HL-60 (cell line): ENCODE measurements at regions not wholly inside any gene's neighbourhood (a gene's known extent, or its start where the extent isn't known, plus 50 kb on each side); places are given as distances from the start of the nearest gene placed in this dataset.
"Not testable (repeated sequence)": the region's sequence is repeated elsewhere in the genome, so short reads cannot be mapped to it uniquely, and the experiment has no call there.

ENCODE experiments used
- GABPA ChIP-seq: IDR thresholded peaks from 2 replicates; pipeline ENCODE4 v1.6.1; 2012; ENCODE audit warnings: low read depth
- POLR2AphosphoS5 ChIP-seq: IDR thresholded peaks from 2 replicates; pipeline ENCODE4 v1.6.1; 2012; ENCODE audit warnings: low read depth
- TF ChIP-seq, protein P1 (sequence below): IDR thresholded peaks from one replicate; pipeline ENCODE4 v1.5.1; 2011; ENCODE audit warnings: low read length, control low read depth, inconsistent platforms; ENCODE audit not compliant: insufficient read depth
- TF ChIP-seq, protein P2 (sequence below): IDR thresholded peaks from 2 replicates; pipeline ENCODE4 v1.6.1; 2012; ENCODE audit warnings: low read depth; ENCODE audit not compliant: insufficient replicate concordance

- not testable (repeated sequence) for TF ChIP-seq POLR2AphosphoS5, GABPA
- TF ChIP-seq, protein P1, sequence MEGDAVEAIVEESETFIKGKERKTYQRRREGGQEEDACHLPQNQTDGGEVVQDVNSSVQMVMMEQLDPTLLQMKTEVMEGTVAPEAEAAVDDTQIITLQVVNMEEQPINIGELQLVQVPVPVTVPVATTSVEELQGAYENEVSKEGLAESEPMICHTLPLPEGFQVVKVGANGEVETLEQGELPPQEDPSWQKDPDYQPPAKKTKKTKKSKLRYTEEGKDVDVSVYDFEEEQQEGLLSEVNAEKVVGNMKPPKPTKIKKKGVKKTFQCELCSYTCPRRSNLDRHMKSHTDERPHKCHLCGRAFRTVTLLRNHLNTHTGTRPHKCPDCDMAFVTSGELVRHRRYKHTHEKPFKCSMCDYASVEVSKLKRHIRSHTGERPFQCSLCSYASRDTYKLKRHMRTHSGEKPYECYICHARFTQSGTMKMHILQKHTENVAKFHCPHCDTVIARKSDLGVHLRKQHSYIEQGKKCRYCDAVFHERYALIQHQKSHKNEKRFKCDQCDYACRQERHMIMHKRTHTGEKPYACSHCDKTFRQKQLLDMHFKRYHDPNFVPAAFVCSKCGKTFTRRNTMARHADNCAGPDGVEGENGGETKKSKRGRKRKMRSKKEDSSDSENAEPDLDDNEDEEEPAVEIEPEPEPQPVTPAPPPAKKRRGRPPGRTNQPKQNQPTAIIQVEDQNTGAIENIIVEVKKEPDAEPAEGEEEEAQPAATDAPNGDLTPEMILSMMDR = not testable (repeated sequence)
- TF ChIP-seq, protein P2, sequence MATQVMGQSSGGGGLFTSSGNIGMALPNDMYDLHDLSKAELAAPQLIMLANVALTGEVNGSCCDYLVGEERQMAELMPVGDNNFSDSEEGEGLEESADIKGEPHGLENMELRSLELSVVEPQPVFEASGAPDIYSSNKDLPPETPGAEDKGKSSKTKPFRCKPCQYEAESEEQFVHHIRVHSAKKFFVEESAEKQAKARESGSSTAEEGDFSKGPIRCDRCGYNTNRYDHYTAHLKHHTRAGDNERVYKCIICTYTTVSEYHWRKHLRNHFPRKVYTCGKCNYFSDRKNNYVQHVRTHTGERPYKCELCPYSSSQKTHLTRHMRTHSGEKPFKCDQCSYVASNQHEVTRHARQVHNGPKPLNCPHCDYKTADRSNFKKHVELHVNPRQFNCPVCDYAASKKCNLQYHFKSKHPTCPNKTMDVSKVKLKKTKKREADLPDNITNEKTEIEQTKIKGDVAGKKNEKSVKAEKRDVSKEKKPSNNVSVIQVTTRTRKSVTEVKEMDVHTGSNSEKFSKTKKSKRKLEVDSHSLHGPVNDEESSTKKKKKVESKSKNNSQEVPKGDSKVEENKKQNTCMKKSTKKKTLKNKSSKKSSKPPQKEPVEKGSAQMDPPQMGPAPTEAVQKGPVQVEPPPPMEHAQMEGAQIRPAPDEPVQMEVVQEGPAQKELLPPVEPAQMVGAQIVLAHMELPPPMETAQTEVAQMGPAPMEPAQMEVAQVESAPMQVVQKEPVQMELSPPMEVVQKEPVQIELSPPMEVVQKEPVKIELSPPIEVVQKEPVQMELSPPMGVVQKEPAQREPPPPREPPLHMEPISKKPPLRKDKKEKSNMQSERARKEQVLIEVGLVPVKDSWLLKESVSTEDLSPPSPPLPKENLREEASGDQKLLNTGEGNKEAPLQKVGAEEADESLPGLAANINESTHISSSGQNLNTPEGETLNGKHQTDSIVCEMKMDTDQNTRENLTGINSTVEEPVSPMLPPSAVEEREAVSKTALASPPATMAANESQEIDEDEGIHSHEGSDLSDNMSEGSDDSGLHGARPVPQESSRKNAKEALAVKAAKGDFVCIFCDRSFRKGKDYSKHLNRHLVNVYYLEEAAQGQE = not testable (repeated sequence)
Observed at GRCh38 chr15:32518013-32518412, 62.6 kb upstream of the GOLGA8O start.
